ENCODE measurements at regions not wholly inside any gene's neighbourhood (a gene's known extent, or its start where the extent isn't known, plus 50 kb on each side); places are given as distances from the start of the nearest gene placed in this dataset.

DNA sequence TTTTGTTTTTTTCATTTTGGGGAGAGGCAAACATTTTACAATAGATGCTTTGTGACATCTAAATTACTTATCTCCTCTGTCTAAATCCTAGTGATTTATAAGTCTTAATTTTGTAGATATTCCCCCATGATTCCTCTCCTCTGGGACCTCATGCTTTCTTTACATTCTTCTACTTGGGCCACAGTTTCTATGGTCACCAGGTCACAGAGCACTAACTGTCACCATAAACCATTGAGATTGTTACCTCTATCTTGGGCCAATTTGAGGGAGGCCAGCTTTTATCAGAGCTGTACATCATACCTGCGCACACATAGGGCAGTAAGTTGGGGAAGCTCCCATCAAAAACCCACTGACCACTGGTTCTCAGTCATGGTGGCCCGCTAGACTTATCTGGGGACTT, 582.1 kb upstream of the SALL1 start:
- TF ChIP-seq ELF1 (IDR thresholded peaks at IDR 0.05; ENCODE audit: borderline replicate concordance, low read depth) (no peak), SP1 (IDR thresholded peaks at IDR 0.05; ENCODE audit: low read depth) (no peak), POLR2AphosphoS5 (IDR thresholded peaks at IDR 0.05; ENCODE audit: low read depth, low read length) (no peak), ZFX (IDR thresholded peaks at IDR 0.05) (no peak), TCF7L2 (IDR thresholded peaks at IDR 0.05; ENCODE audit: borderline replicate concordance, extremely low read depth, insufficient read depth, insufficient read length) (no peak), JUND (IDR thresholded peaks at IDR 0.05) (no peak)
- TF ChIP-seq, protein P1, sequence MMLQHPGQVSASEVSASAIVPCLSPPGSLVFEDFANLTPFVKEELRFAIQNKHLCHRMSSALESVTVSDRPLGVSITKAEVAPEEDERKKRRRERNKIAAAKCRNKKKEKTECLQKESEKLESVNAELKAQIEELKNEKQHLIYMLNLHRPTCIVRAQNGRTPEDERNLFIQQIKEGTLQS (IDR thresholded peaks at IDR 0.05), result no peak
- TF ChIP-seq, protein P2, sequence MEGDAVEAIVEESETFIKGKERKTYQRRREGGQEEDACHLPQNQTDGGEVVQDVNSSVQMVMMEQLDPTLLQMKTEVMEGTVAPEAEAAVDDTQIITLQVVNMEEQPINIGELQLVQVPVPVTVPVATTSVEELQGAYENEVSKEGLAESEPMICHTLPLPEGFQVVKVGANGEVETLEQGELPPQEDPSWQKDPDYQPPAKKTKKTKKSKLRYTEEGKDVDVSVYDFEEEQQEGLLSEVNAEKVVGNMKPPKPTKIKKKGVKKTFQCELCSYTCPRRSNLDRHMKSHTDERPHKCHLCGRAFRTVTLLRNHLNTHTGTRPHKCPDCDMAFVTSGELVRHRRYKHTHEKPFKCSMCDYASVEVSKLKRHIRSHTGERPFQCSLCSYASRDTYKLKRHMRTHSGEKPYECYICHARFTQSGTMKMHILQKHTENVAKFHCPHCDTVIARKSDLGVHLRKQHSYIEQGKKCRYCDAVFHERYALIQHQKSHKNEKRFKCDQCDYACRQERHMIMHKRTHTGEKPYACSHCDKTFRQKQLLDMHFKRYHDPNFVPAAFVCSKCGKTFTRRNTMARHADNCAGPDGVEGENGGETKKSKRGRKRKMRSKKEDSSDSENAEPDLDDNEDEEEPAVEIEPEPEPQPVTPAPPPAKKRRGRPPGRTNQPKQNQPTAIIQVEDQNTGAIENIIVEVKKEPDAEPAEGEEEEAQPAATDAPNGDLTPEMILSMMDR (IDR thresholded peaks at IDR 0.05 in 2 of 3, conservative IDR thresholded peaks at IDR 0.05 in 1 of 3; ENCODE audit: borderline replicate concordance in 1 of 3, insufficient read depth in 1 of 3, low read depth in 2 of 3, low read length in 2 of 3), result no peak
- Histone ChIP-seq H4K20me1 (ENCODE audit: insufficient read depth) (no peaks in the 10 kb centered on the region), H3K27me3 (ENCODE audit: insufficient read depth, low read length) (no peaks in the 10 kb centered on the region), H3K27ac (ENCODE audit: low read depth, low read length) (no peak overlapping the region), H3K36me3 (ENCODE audit: control insufficient read depth in 1 of 2, insufficient read depth in 2 of 2, low read length in 2 of 2) (no peaks in the 10 kb centered on the region), H3K4me3 (replicated peaks in 1 of 2; ENCODE audit: low read depth in 1 of 2, low read length in 2 of 2) (no peak overlapping the region), H3K9ac (ENCODE audit: low read length) (no peak overlapping the region), H3K9me2 (ENCODE audit: insufficient read depth) (no peaks in the 10 kb centered on the region), H3K4me2 (ENCODE audit: low read length) (no peak overlapping the region), H3K4me1 (ENCODE audit: control insufficient read depth in 1 of 2, insufficient read depth in 2 of 2, low read length in 2 of 2) (no peaks in the 10 kb centered on the region), H3K79me2 (ENCODE audit: insufficient read depth, low read length) (no peaks in the 10 kb centered on the region), H2AFZ (ENCODE audit: low read depth, low read length, poor library complexity, severe bottlenecking) (no peak overlapping the region), H3K9me3 (ENCODE audit: control insufficient read depth in 1 of 2, insufficient read depth in 1 of 2, low read depth in 1 of 2, low read length in 2 of 2) (peaks cover 9 to 21% of the 10 kb centered on the region in 2 experiments; a peak in 2 of 4 replicates)
- RAD21 ChIA-PET (ENCODE audit: low non-redundant PET in 1 of 2, low total read pairs in 2 of 2, uncharacterized antibody in 2 of 2, unreplicated experiment in 2 of 2), result no interaction called here
- CTCF ChIA-PET, result no interaction called here
- BruUV-seq (replicated peaks), result no TSS peak
- ATAC-seq, result no peak
- intact Hi-C loops (cut with micrococcal nuclease), result no loop called here
- POLR2A ChIA-PET, result no interaction called here
- no peak for DNase-seq (ENCODE audit: low read depth, low spot score)

DNA sequence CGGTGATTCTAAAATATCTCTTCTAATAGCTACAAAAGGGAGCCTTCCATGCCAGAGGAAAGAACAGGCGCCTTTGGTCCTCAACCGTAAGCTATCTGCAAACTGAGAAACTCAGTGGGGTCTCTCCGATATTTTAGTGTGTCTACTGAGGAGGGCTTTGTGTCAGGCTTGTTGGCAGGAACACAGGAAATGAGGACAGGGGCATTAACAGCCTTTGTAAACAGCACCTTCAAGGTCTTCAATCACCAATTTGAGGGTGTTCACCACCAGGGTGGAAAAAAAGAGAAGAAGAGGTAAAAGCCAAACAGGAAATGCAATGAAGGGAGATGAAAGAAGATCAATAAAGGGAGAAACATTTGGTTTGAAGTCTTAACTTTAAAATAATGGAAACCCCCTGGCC, 580.1 kb upstream of the SALL1 start:
- ChIA-PET POLR2A (no interaction called here), CTCF (no interaction called here), RAD21 (ENCODE audit: low non-redundant PET in 1 of 2, low total read pairs in 2 of 2, uncharacterized antibody in 2 of 2, unreplicated experiment in 2 of 2) (no interaction called here)
- no peaks in the 10 kb centered on the region for H3K9me2 ChIP-seq (ENCODE audit: insufficient read depth)
- H3K27ac ChIP-seq (ENCODE audit: low read depth, low read length), result no peak overlapping the region
- H3K9me3 ChIP-seq (ENCODE audit: control insufficient read depth in 1 of 2, insufficient read depth in 1 of 2, low read depth in 1 of 2, low read length in 2 of 2), result peaks cover 9 to 22% of the 10 kb centered on the region in 2 experiments; a peak in 2 of 4 replicates
- H3K79me2 ChIP-seq (ENCODE audit: insufficient read depth, low read length), result no peaks in the 10 kb centered on the region
- no TSS peak for BruUV-seq (replicated peaks)
- ATAC-seq (no peak), DNase-seq (ENCODE audit: low read depth, low spot score) (no peak)
- H4K20me1 ChIP-seq (ENCODE audit: insufficient read depth), result no peaks in the 10 kb centered on the region
- H3K27me3 ChIP-seq (ENCODE audit: insufficient read depth, low read length), result no peaks in the 10 kb centered on the region
- H3K9ac ChIP-seq (ENCODE audit: low read length), result no peak overlapping the region
- intact Hi-C loops (cut with micrococcal nuclease), result no loop called here
- H3K4me1 ChIP-seq (ENCODE audit: control insufficient read depth in 1 of 2, insufficient read depth in 2 of 2, low read length in 2 of 2), result no peaks in the 10 kb centered on the region
- H2AFZ ChIP-seq (ENCODE audit: low read depth, low read length, poor library complexity, severe bottlenecking), result no peak overlapping the region
- no peak overlapping the region for H3K4me3 ChIP-seq (replicated peaks in 1 of 2; ENCODE audit: low read depth in 1 of 2, low read length in 2 of 2)
- no peaks in the 10 kb centered on the region for H3K36me3 ChIP-seq (ENCODE audit: control insufficient read depth in 1 of 2, insufficient read depth in 2 of 2, low read length in 2 of 2)
- no peak overlapping the region for H3K4me2 ChIP-seq (ENCODE audit: low read length)
- no peak for TF ChIP-seq CEBPB (IDR thresholded peaks at IDR 0.05; ENCODE audit: low read depth)
- TF ChIP-seq SP1 (IDR thresholded peaks at IDR 0.05; ENCODE audit: low read depth), result no peak
- TF ChIP-seq, protein P3, sequence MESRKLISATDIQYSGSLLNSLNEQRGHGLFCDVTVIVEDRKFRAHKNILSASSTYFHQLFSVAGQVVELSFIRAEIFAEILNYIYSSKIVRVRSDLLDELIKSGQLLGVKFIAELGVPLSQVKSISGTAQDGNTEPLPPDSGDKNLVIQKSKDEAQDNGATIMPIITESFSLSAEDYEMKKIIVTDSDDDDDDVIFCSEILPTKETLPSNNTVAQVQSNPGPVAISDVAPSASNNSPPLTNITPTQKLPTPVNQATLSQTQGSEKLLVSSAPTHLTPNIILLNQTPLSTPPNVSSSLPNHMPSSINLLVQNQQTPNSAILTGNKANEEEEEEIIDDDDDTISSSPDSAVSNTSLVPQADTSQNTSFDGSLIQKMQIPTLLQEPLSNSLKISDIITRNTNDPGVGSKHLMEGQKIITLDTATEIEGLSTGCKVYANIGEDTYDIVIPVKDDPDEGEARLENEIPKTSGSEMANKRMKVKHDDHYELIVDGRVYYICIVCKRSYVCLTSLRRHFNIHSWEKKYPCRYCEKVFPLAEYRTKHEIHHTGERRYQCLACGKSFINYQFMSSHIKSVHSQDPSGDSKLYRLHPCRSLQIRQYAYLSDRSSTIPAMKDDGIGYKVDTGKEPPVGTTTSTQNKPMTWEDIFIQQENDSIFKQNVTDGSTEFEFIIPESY (IDR thresholded peaks at IDR 0.05; ENCODE audit: extremely low read depth, insufficient replicate concordance, low read length), result no peak
- TF ChIP-seq, protein P4, sequence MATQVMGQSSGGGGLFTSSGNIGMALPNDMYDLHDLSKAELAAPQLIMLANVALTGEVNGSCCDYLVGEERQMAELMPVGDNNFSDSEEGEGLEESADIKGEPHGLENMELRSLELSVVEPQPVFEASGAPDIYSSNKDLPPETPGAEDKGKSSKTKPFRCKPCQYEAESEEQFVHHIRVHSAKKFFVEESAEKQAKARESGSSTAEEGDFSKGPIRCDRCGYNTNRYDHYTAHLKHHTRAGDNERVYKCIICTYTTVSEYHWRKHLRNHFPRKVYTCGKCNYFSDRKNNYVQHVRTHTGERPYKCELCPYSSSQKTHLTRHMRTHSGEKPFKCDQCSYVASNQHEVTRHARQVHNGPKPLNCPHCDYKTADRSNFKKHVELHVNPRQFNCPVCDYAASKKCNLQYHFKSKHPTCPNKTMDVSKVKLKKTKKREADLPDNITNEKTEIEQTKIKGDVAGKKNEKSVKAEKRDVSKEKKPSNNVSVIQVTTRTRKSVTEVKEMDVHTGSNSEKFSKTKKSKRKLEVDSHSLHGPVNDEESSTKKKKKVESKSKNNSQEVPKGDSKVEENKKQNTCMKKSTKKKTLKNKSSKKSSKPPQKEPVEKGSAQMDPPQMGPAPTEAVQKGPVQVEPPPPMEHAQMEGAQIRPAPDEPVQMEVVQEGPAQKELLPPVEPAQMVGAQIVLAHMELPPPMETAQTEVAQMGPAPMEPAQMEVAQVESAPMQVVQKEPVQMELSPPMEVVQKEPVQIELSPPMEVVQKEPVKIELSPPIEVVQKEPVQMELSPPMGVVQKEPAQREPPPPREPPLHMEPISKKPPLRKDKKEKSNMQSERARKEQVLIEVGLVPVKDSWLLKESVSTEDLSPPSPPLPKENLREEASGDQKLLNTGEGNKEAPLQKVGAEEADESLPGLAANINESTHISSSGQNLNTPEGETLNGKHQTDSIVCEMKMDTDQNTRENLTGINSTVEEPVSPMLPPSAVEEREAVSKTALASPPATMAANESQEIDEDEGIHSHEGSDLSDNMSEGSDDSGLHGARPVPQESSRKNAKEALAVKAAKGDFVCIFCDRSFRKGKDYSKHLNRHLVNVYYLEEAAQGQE (IDR thresholded peaks at IDR 0.05; ENCODE audit: low read depth), result no peak
- no peak for TF ChIP-seq SIN3A (IDR thresholded peaks at IDR 0.05; ENCODE audit: low read depth)
- TF ChIP-seq EZH2phosphoT487 (IDR thresholded peaks at IDR 0.05; ENCODE audit: borderline replicate concordance), result no peak
- TF ChIP-seq EZH2 (IDR thresholded peaks at IDR 0.05), result no peak
- no peak for TF ChIP-seq ZFX (IDR thresholded peaks at IDR 0.05)
